Body of pancreas (tissue), 4 donors: ENCODE measurements at regions not wholly inside any gene's neighbourhood (a gene's known extent, or its start where the extent isn't known, plus 50 kb on each side); places are given as distances from the start of the nearest gene placed in this dataset.
A peak's percentile ranks its signal among the peaks of the same experiment; 100 is the strongest.

Experiments
- POLR2A ChIP-seq, 3 donors: fragments of 450-650 bp; IDR thresholded peaks; one replicate each; pipeline ENCODE4 v1.6.1; 2016; ENCODE audit warnings: antibody characterized with exemption in 3 of 3, mild to moderate bottlenecking in 2 of 3
- TF ChIP-seq, protein P1 (sequence below), 7 experiments: fragments of 450-650 bp in 4 of 7; fragments of 200-600 bp in 3 of 7; sonication (generic) in 3 of 7; IDR thresholded peaks; one replicate each; pipeline ENCODE4 v1.5.1; 2016 to 2019; ENCODE audit warnings: antibody characterized with exemption in 7 of 7

DNA sequence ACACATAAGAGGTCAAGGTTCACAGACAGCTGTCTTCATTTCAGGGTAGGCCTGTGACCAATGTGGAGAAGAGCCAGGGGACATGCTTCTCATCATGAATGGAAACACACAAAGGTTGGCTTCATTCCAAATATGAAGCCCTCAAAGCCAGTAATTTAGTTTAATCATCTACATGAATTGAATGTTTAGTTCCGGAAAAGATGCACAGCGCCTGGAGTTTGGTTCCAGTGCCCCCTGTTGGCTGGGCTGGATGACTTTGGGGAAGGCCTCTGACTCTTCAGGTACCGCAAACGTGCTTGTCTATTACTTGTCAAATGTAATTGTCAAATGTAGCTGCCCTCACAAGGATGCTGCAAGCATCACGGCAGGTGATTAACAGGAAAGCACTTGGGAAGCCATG is 130.7 kb downstream of the ADRA2A start:
- TF ChIP-seq, protein P1, sequence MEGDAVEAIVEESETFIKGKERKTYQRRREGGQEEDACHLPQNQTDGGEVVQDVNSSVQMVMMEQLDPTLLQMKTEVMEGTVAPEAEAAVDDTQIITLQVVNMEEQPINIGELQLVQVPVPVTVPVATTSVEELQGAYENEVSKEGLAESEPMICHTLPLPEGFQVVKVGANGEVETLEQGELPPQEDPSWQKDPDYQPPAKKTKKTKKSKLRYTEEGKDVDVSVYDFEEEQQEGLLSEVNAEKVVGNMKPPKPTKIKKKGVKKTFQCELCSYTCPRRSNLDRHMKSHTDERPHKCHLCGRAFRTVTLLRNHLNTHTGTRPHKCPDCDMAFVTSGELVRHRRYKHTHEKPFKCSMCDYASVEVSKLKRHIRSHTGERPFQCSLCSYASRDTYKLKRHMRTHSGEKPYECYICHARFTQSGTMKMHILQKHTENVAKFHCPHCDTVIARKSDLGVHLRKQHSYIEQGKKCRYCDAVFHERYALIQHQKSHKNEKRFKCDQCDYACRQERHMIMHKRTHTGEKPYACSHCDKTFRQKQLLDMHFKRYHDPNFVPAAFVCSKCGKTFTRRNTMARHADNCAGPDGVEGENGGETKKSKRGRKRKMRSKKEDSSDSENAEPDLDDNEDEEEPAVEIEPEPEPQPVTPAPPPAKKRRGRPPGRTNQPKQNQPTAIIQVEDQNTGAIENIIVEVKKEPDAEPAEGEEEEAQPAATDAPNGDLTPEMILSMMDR (IDR thresholded peaks at IDR 0.05): peak; percentile 54 to 87 (median 62)
- no peak for TF ChIP-seq POLR2A (IDR thresholded peaks at IDR 0.05)
